RCC 7860 (cell line): ENCODE measurements at regions not wholly inside any gene's neighbourhood (a gene's known extent, or its start where the extent isn't known, plus 50 kb on each side); places are given as distances from the start of the nearest gene placed in this dataset.

Experiments used
- DNase-seq: peaks from one replicate; pipeline ENCODE4 v3.0.0-alpha.2; 2015; ENCODE audit warnings: low spot score
- FAIRE-seq: peaks from 2 replicates; lab custom pipeline; 2012; peaks lifted over from hg19 to GRCh38; lab: Jason Lieb, UNC

DNA sequence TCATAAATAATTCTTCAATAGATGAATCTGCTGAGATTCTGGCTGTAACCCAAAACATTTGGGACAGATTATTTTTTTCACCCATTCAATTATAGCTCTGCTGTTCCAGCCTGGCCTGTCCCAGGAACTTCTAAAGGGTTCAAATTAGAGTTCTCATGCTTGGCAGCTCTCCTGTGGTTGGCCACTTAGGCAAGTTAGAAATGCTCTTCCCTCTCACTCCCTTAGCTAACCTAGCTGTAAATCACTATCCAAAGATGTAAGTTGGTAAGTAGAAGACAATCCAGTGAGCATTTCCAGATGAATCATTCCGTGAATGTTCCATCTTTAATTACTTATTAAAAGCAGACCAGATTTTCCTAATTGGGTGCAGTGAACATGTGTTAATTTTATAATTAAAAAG lies 760.4 kb upstream of the TBX3 start:
- FAIRE-seq (no peak), DNase-seq (no peak)

DNA sequence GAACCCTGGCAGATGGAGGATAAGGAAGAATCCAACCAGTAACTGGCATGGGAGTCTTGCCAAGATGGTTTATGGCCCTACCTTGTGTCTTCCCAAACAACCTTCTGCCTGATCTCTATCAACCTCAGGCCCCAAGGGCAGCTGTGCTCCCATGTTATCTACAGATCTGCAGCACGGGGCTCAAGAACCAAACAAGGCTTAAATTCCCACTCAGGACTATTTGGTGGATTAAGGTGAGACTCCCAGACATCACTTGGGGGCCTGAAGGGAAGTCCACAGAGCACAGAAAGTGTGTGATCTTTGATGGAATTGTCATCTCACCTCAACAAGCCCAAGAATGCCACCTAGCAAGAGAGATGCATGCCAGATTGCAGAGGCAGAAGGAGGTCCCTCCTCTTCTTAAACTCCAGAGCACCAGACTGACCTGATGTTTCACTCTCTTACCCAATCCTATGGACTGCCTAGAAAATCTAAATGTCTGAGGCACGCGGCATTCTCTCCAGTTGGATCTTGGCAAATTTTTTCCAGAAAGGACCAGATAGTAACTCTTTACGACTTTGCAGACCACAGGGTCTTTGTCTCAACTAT lies 759.5 kb upstream of the TBX3 start:
- no peak for DNase-seq
- no peak for FAIRE-seq

DNA sequence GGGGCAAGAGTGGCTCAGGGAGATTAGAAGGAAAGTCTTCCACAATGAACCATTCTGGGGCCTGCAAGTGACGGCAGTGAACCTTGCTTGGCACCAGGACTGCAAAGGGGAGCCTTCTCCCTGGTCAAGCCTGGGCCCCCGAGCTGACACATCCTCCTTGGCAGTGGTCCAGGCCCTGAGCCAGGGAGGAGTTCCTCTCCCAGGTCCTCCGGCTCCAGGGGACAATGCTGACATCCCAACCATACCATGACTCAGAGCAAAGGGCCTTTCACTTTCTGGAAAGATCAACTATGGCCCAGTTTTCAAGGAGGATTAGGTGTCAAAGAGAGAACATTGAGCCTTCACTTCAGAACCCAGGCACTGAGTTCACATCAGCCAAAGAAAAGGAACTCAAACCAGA lies 756.5 kb upstream of the TBX3 start:
- peak; percentile 83 for DNase-seq

DNA sequence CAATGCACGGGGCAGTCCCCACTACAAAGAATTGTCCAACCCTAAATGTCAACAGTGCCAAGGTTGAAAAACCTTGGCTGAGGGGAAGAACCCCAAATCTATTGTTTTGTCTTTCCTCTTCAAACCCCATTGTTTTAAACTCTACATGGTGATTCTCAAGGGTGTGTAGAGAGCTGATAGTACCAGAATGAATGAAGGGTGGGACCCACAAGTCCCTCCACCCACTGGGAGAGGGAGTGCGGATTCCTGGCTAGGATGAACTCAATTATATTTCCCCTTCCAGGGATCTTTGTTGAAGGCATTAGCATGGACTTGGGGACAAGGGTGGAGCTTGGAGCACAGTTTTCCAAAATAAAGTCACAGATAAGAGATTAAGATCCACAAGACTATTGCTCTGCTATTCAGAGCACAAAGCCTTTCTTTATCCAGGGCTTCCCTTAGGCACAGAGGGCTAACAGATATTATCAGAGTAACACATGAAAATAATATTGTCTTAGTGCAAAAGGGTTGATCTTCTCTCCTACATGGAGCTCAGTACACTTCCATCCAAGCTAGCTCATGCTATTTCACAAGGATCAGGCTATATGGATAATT lies 755.1 kb upstream of the TBX3 start:
- DNase-seq (no peak), FAIRE-seq (no peak)

More for the DNA sequence above, 756.5 kb upstream of the TBX3 start:
- FAIRE-seq, result peak; percentile 76

DNA sequence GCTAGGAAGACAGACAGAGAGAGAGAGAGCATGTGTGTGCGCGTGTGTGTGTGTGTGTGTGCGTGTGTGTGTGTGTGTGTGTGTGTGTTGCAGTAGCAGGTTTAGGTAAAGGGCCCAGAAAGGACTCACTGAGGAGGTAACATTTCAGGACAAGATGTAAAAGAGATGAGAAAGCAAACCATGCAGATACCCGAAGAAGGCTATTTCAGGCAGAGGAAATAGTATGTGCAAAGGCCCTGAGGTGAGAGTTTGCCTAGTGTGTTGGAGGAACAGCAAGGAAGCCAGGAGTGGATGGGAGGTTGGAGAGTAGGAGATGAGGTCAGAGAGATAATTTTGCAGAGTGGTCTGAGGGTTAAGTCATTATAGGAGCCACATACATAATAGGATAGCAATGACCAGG lies 754.3 kb upstream of the TBX3 start:
- DNase-seq (no peak), FAIRE-seq (no peak)

DNA sequence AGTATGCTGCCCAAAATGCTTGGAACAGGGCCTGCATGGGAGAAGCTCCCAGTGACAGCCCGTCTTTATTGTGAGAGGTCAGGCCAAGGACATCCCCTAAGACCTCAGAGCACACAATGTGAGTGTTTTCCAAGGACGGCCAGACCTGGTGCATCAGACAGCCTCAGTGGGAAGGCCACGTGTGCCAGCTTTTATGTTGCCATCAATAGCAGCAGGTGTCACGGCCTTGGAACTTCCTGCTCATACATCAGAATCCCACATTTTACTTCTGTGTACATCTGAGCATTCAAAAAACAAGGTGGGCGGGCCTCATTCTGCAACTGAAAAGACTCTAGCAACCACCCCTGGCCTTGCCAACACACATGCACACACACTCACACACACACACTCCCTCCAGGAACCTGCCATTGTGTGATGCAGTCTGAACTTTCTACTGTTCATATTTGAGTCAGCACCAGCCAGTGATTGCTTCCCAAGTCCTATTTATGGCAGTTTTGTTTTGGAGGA lies 753.1 kb upstream of the TBX3 start:
- FAIRE-seq (no peak), DNase-seq (no peak)

DNA sequence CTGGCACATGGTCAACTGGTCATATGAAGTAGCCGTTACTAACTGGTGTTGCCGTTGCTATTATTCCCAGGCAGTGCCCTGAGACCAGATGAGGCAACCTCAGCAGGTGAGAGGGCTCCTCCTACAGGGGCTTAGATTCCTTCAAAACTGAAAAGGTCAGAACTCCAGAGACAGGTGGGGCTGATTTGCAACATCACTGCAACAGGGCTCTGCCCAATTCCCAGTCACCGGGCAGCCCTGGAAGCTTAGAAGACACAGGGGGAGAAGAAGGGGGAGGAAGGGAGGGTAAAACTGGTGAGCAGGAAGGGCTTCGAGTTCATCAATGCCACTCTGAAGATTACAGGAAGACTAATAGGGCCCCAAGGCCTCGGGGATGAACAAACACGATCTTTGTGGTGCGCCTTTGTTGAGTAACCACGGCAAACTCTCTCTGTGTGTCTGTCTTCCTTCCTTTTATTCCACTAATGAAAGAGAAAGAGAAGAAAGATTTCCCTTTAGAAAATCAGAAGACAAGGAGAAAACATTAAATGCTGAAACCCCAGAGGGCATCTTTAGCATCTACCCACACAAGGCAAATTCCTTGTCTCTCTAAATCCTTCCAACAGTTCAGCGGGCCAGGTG lies 749.1 kb upstream of the TBX3 start:
- DNase-seq (no peak), FAIRE-seq (no peak)

DNA sequence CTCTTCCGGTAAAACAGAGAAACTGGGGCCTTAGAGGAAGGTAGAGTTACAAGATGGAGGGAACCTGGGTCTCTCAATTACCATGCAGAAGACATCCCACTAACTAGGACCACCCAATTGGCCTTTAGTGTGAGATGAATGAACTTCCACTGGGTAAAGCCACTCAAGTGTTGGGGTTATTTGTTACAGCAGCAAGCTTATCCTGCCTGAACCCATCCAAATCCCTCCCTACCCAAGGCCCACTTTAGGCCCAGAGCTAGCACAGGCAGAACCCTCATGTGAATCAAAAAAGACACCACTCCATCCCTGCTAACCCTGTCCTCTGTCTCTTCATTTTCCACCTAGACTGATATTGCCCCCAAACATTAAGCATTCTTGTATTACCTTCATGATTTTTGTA lies 746.7 kb upstream of the TBX3 start:
- no peak for FAIRE-seq

DNA sequence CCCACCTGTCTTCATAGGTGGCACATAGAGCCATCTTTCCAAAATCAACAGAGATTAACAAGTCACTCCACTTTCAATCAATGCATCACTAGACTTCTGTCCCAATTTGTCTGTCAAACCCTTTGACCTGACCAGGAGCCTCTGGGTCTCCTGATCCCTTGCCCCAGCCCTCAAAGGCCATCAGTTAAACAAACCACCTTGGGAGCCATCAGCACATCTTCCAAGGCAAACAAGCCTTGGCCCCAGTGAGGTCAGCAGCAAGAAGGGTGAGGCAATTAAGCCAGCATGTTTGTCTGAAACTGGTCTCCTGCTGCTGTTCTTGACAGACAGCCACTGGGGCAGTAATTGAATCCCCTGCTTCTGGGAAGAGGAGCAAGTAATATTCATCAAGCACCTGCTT lies 742.8 kb upstream of the TBX3 start:
- FAIRE-seq, result no peak

More for the DNA sequence above, 746.7 kb upstream of the TBX3 start:
- DNase-seq, result no peak

DNA sequence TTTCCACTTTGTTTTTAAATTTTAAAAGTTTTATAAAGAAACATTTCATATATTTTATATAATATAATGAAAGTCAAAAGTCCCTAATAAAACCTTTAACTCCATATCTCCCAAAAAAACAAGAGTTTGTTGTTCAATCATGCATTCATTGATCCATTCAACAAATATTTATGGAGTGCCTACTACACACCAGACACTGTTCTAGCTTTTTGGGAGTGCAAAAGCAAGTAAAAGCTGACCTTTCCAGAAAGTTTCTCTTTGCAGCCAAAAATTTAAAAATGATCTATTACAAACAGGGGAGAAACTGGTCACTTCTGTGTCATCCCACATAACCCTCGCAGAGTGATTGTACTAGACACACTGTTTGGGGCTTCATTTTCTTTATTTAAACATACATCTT lies 740.0 kb upstream of the TBX3 start:
- DNase-seq, result no peak
- no peak for FAIRE-seq

More for the DNA sequence above, 742.8 kb upstream of the TBX3 start:
- no peak for DNase-seq

DNA sequence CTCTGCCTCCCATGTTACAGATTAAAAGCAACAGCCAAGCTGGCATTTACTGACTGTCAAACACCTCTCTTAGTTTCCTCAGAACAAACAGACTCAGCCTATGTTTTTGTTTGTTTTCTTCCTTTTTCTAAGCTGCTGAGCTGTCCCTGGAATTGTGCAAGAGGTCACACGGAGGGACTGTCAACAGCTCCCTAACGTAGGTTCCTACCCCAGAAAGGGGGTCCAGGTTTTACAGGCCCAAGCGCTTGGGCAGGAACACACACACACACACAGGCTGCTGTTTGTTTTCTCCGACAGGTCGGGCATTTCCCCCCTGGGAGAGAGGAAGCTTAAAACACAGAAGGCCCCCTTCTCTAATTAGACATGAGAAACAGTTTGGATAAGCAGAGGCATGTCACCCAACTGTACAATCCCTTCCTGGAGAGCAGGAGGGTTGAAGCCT lies 739.6 kb upstream of the TBX3 start:
- FAIRE-seq (no peak), DNase-seq (no peak)

DNA sequence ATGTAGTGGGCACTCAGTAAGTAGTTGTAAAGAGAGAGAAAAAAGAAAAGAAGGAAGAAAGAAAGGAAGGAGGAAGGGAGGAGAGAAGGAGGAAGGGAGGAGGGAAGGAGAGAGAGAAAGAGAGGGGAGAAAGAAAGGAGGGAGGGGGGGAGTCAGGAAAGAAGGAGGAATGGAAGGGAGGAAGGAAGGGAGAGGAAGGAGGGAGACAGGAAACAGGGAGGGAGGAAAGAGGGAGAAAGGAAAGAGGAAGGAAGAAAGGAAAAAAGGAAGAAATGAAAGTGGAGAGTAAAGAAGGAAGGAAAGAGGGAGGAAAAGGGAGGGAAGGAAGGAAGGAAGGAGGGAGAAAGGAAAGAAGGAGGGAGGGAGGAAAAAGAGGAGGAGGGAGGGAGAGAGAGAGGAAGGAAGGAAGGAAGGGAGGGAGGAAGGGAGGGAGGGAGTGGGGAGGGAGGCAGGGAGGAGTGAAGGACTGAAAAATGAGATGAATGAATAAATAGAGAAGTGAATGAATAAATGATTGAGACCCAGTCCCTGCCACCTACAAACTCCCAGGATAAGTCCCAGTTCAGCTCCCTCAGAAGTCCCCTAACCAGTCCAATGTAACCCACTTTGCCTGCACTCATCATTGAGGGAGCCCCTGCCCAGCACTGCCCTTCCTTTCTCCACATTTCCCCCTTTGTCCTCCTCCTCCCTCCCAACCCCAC lies 739.0 kb upstream of the TBX3 start:
- no peak for DNase-seq
- no peak for FAIRE-seq

DNA sequence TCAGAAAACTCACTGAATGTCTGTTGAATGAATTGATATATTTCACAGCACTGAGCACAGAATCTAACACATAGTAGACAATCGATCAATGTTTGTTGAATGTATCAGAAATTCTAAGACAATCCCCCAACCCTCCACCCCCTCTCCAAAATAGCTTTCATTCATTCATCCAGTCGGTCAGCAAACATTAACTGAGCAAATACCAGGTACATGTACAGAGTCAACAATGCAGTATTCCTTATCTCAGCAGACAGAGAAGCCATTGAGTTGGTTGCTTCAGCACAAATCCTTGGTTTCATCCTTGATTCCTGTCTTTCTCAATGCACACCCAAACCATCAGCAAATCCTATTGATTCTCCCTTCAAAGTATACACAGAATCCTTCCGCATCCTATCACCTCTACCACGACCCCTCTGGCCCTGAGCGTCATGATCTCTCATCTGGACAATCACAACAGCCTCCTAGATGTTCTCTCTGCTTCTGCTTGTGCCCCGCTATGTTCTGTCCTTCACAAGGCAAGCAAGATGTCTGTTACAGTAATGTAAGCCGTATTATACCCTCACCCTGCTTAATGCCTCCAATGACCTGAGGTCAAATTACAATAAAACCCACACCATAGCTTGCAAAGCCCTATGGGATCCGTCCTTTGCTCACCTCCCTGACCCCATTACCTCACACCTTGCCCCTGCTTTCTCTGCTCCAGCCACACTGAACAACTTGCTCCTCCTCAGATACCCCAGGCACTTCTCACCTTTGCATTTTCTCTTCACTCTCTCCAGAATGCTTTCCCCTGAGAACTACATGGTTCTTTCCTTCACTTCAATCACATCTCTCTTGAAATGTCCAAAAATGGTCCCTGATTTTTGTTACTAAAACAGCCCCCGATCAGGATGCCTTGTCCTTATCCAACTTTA lies 738.1 kb upstream of the TBX3 start:
- DNase-seq (no peak), FAIRE-seq (no peak)

DNA sequence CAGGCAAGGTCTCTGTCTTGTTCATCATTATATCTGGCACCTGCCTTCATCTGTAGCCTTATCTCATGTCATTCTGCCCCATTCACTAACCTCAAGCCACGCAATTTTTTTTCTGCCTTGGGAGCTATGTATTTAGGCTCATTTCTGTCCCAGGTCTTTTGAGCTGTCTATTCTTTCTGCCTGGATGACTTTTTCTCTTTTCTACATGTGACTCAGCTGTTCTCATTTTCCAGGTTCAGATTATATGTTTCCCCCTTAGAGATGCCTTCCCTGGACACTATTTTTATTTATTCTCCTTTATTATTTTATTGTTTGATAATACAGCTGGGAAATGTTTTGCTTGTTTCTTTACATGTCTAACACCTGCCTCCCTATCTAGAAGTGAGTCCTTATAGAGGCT lies 737.4 kb upstream of the TBX3 start:
- DNase-seq, result no peak
- FAIRE-seq, result no peak

DNA sequence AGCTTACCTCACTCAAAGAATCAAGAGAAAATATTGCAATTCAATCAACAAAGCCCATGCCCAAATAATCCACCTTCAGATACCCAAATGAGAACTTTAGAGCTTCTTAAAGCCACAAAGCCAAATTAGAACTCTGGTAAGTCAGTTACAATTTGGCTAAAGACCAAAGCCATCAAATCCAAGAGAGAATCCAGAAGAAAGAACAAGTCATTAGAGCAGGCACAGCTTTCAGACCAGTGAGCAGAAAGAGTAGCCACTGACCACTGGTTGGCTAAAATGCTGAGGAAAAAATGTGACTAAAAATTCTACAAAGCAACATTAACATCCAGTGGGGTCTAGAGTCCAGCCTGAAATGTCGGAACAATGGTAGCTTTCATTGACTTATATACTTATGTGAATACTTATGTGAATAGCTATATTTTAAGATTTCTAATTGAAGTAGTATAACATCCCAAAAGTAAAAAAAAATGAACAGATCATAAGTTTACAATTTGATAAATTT lies 735.2 kb upstream of the TBX3 start:
- no peak for FAIRE-seq
- DNase-seq, result no peak

DNA sequence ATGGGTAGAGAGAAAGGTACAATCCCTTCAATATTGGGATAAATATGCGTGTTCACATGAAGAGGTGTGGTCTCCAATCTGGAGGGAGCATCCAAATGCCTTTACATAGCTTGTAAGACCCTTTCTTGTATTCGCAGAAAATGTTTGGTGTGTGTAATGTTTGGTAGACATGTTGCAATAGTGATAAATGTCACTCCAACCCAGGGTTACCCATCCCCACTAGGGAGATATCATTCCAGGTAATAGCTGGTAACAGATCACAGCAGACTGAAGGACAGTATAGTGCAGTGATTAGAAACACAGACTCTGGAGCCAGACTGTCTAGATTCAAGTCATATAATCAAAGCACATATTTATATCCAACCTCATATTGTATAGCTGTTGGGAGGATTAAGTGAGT lies 733.6 kb upstream of the TBX3 start:
- DNase-seq (no peak), FAIRE-seq (no peak)

DNA sequence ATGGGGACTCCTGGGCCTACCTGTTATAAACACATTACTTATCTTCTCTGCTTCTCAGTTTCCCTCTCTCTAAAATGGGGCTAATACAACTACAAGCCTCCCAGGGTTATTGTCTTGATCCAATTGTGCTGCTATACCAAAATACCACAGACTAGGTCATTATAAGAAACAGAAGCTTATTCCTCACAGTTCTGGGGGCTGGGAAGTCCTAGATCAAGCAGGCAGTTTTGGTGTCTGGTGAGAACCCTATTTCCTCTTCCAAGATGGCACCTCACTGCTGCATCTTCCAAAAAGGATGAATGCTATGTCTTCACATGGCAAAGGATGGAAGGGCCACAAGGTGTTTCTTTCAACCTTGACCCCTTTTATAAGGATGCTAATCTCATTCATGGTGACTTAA lies 732.9 kb upstream of the TBX3 start:
- FAIRE-seq, result no peak
- DNase-seq, result no peak

DNA sequence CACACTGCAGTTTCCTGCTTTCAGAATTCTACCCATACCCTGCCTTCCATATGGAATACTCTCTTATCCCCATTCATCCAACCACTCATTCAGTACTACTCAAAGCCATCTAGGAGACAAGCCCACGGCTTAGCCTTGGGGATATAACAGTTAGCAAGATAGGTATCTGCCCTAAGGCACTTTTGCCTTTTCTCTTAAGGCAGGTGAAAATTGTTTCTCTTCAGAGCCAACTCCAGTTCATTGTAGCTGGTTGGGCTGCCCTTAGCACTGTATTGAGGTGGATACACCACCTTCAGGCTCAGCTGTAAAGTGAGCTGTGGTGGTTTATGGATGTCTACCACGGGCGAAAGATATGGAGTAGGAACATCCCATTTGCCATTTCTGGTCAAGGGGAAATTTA lies 729.7 kb upstream of the TBX3 start:
- no peak for DNase-seq
- no peak for FAIRE-seq

DNA sequence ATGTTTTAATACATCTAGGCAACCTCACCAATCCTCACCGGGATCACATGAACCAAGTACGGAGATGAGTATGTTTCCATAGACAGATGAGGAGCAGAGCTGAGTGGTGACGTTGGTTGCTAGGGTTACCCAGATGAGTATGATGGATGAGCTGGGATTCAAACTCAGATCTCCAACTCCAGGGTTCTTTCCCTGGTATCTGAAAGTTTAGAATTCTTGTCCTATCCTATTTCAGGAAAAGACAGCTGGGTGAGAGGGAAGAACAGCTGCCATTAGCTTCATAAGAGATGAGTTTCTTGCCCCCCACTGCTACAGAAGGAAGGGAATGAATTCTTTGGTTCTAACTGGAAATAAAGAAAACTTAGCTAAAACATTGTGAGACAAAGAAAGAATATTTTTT lies 728.9 kb upstream of the TBX3 start:
- no peak for FAIRE-seq
- no peak for DNase-seq

DNA sequence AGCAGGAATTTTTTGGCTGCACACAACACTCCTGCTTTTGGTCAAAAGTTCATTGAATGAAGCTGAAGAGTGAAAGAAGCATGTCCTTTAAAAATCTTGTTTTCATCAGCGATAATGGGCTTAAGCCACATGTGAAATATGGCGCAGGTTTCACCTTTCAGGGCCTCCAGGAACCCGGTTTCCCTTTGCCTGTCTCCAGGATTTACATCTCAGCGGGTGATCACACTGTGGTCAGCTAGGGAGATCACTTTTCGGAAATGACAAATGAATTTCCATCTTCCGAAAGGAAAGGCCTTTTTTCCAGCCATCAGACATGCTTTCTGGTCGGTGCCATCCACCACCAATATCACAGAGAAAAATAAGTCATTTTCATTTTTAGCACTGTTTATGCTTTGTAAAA lies 727.1 kb upstream of the TBX3 start:
- FAIRE-seq (no peak), DNase-seq (no peak)

DNA sequence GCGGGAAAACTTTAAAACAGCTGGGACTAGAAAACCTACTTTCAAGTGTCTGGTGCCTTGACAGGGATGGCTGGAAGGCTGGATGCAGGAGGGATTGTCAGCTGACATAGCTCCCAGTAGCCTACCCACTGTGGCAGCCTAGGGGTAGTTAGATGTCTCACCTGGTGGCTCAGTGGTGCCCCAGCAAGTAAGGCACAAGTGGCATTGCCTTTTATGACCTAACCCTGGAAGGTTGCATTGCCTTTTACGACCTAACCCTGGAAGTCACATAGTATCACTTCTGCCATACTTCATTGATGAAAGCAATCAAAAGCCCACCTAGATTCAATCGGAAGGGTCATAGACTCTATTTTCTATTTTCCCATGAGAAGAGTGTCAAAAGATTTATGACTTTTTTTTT lies 724.7 kb upstream of the TBX3 start:
- FAIRE-seq (no peak), DNase-seq (no peak)
